ENCODE measurements at regions not wholly inside any gene's neighbourhood (a gene's known extent, or its start where the extent isn't known, plus 50 kb on each side); places are given as distances from the start of the nearest gene placed in this dataset.

GRCh38 chr3:28863186-28863585 is 417.7 kb upstream of the RBMS3 start:
- no peak for TF ChIP-seq PHF8 (conservative IDR thresholded peaks at IDR 0.05; ENCODE audit: low read depth, low read length)
- TF ChIP-seq SRF (IDR thresholded peaks at IDR 0.05; ENCODE audit: low read depth, low read length), result no peak
- no peak for TF ChIP-seq TCF12 (IDR thresholded peaks at IDR 0.05; ENCODE audit: low read depth, low read length)
- no peak for TF ChIP-seq POLR2A (IDR thresholded peaks at IDR 0.05; ENCODE audit: control extremely low read depth in 1 of 2, low read depth in 2 of 2, low read length in 2 of 2)
- no peak for TF ChIP-seq CTCF (IDR thresholded peaks at IDR 0.05; ENCODE audit: control extremely low read depth in 1 of 3, insufficient read depth in 1 of 3, low read depth in 1 of 3, low read length in 3 of 3)
- TF ChIP-seq RAD21 (IDR thresholded peaks at IDR 0.05 in 1 of 2, conservative IDR thresholded peaks at IDR 0.05 in 1 of 2; ENCODE audit: low read depth in 2 of 2, low read length in 2 of 2), result no peak

Measured in H1 (cell line).